GM13976 (cell line): ENCODE measurements at regions not wholly inside any gene's neighbourhood (a gene's known extent, or its start where the extent isn't known, plus 50 kb on each side); places are given as distances from the start of the nearest gene placed in this dataset.
"Not testable (repeated sequence)": the region's sequence is repeated elsewhere in the genome, so short reads cannot be mapped to it uniquely, and the experiment has no call there.

Experiments
- DNase-seq: peaks from one replicate; pipeline ENCODE4 v3.0.0; 2012; ENCODE audit warnings: low spot score
- in situ Hi-C: fragments of 300-500 bp; cut with MboI; formaldehyde crosslinking; loops from one replicate; pipeline ENCODE4 v1.12.0; 2022; ENCODE audit warnings: low sequenced_read_pairs, mixed read lengths, inconsistent platforms; ENCODE audit not compliant: unreplicated experiment
- TF ChIP-seq, protein P1 (sequence below): IDR thresholded peaks from 2 replicates; pipeline ENCODE4 v1.5.1; 2012; ENCODE audit warnings: borderline replicate concordance, mild to moderate bottlenecking; ENCODE audit not compliant: insufficient read depth; ENCODE audit errors: extremely low read depth, missing control alignments, control extremely low read depth

DNA sequence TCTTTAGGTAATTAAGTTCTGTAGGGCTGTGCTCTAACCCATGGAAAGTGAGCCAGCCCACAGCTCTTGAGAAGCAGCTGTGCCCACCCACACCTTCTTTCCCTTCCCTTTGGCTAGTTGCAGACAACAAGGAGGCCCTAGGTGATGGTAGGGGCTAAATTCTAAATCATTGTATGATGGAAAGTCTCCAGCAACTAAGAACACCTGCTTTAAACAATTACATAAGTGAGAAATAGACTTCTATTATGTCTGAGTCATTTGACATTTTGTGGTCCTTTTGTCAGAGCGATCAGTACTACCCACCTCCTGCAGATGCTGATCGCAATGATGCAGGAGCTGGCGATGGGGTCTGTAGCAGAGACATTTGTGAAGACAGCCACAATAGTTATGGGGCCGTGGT is 79.6 kb downstream of the TEX51 start:
- DNase-seq = no peak
- TF ChIP-seq, protein P1, sequence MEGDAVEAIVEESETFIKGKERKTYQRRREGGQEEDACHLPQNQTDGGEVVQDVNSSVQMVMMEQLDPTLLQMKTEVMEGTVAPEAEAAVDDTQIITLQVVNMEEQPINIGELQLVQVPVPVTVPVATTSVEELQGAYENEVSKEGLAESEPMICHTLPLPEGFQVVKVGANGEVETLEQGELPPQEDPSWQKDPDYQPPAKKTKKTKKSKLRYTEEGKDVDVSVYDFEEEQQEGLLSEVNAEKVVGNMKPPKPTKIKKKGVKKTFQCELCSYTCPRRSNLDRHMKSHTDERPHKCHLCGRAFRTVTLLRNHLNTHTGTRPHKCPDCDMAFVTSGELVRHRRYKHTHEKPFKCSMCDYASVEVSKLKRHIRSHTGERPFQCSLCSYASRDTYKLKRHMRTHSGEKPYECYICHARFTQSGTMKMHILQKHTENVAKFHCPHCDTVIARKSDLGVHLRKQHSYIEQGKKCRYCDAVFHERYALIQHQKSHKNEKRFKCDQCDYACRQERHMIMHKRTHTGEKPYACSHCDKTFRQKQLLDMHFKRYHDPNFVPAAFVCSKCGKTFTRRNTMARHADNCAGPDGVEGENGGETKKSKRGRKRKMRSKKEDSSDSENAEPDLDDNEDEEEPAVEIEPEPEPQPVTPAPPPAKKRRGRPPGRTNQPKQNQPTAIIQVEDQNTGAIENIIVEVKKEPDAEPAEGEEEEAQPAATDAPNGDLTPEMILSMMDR = no peak
- in situ Hi-C loops = no loop called here

DNA sequence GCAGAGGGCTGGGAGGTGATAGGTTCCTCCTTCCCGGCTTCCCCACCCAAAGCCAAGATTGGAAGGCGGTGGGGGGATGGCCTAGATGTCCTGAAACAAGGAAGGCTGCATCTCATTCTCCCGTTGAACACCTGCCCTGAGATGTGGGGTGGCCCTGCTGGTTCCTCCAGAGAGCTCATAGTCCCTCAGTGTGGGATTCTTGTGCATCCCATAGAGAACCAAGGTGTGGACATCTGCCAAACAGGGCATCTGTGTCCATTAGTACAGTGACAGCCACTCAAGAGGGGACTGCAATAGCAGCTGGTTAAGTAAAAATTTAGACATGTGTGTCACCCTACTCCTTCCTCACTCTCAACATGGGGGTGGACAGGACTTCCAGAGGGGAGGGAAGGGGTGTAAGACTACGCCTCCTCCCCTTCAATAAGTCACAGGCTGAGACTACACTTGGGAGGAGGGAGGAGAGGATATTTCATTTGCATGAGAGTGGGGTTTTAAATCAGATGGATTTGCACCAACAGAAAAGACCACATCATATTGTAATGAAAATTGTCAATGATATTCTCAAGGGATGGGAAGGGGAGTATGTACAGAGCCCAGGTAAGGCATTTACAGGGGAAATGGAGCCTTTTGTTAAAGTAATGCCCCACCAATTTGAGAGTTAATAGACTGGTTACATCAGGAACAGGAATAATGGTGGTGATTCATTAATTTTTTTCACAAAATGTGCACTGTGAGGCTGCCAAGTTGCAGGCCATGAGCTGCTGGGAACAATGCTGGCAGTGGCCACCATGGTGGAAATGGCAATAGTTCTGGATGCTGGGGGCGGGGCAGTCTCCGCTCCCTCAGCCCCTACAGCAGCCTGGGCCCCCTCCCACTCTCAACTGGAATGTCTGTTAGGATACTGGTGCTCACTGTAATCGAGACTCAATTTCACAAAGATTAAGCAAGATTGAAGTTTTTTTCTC is 80.6 kb downstream of the TEX51 start:
- TF ChIP-seq, protein P1 = no peak
- no peak for DNase-seq
- in situ Hi-C loops = no loop called here

DNA sequence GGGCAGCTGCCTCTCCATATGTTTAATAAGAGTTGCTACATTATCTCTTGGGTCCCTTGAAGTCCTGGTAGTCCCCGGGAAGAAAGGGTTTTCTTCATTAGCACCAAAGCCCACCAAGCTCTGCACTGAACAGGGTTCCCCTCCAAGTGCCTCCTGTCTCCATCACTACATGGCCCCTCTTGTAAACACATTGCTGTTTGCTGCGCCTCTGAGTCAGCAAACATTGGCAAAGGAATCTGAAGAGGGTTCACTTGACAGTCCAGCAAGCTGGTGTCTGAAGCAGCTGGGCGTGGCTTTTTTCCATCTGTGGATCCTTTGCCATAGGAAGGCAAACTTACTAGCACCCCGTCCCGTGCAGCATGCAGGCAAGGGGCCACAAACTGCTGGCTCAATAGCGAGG is 82.8 kb downstream of the TEX51 start:
- in situ Hi-C loops = no loop called here
- DNase-seq = no peak
- TF ChIP-seq, protein P1 = no peak

DNA sequence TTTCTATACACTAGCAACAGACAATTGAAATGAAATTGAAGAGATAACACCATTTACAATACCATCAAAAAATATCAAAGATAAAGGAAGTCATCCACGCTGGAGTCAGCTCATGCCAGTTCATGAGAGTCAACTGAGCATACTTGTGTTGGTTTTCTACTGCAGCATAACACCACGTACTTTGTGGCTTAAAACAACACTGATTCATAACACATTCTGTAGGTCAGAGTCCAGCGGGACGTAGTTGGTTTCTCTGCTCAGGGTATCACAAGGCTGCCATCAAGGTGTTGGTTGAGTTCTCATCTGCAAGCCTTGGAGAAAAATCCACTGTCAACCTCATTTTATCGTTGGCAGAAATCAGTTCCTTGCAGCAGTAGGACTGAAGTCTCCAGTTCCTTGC is 84.2 kb downstream of the TEX51 start:
- in situ Hi-C loops = no loop called here

DNA sequence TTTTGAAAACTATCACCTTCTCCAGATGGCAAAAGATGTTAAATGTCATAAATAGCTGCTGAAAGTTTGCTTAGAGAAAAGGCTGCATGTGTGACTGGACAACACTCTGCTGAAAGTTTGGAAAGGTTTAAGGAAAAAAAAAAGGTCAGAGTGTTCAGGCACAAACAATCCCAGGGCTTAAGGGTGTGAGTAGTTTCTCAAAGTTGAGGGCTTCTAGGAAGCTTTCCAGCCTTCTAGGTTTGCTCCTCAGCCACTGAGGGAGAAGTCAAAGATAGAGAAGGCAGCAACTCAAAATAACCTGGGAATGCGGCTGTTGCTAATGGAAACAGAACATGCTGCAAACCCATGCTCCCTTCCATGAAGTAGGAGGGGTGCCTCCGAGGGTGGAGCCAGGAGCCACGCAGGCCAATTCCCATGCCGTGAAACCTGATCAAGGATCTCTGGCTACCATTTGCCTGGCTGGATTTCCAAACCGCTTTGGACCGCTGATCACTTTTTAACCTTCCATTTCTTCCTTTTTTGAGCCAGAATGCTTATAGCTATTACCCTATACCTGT is 88.0 kb downstream of the TEX51 start:
- in situ Hi-C loops = no loop called here
- DNase-seq = no peak
- TF ChIP-seq, protein P1 = no peak

More for the DNA sequence above, 84.2 kb downstream of the TEX51 start:
- DNase-seq = no peak
- TF ChIP-seq, protein P1 = no peak

DNA sequence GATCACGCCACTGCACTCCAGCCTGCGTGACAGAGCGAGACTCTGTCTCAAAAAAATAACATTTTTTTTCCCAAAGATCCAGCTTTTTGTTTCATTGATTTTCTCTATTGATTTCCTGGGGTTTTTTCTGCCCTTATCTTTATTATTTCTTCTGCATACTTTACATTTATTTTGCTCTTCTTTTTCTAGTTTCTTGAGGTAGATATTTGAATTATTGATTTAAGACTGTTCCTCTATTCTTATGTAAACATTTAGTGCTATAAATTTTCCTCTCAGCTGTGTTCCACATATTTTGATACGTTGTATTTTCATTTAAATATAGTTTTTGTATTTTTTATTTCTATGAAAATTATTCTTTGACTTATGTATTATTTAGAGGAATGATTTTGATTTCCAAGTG is 89.8 kb downstream of the TEX51 start:
- TF ChIP-seq, protein P1 = no peak
- DNase-seq = no peak
- in situ Hi-C loops = no loop called here

DNA sequence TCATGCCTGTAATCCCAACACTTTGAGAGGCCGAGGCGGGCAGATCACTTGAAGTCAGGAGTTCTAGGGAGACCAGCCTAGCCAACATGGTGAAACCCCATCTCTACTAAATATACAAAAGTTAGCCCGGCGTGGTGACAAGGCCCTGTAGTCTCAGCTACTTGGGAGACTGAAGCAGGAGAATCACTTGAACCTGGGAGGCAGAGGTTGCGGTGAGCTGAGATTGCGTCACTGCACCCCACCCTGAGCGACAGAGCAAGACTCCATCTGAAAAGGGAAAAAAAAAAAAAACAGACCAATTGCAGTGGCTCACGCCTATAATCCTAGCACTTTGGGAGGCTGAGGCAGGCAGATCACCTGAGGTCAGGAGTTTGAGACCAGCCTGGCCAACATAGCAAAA is 90.4 kb downstream of the TEX51 start:
- in situ Hi-C loops, DNase-seq: not testable (repeated sequence)
